Activated naive CD8-positive, alpha-beta T cell treated with anti-CD3 and anti-CD28 coated beads, Interleukin-2, amount 10 ng/mL, durations not matched to agents 7 days and 5 days (primary cell): ENCODE measurements at regions not wholly inside any gene's neighbourhood (a gene's known extent, or its start where the extent isn't known, plus 50 kb on each side); places are given as distances from the start of the nearest gene placed in this dataset.
"Not testable (repeated sequence)": the region's sequence is repeated elsewhere in the genome, so short reads cannot be mapped to it uniquely, and the experiment has no call there.

Experiments
- ATAC-seq: fragments of 150-1000 bp; cut with Tn5 transposase; one replicate; pipeline ENCODE4 v1.10.0; 2021; ENCODE audit warnings: low read depth, moderate library complexity
- POLR2A ChIA-PET: fragments of 350-600 bp; sonication (Branson Sonifier 250); formaldehyde crosslinking; loops from one replicate; lab custom pipeline; 2021; ENCODE audit warnings: antibody characterized with exemption; lab: Charles Lee
- DNase-seq: peaks from one replicate; pipeline ENCODE4 v3.0.0; 2021
- H3K27ac Mint-ChIP-seq: one replicate; pipeline ENCODE4 v1.8.0; 2022; ENCODE audit warnings: mild to moderate bottlenecking, mixed read lengths
- H3K27me3 Mint-ChIP-seq: one replicate; pipeline ENCODE4 v1.8.0; 2022; ENCODE audit warnings: mild to moderate bottlenecking, moderate library complexity, mixed read lengths
- H3K36me3 Mint-ChIP-seq: one replicate; pipeline ENCODE4 v1.8.0; 2021; ENCODE audit warnings: mild to moderate bottlenecking, mixed read lengths
- H3K4me1 Mint-ChIP-seq: one replicate; pipeline ENCODE4 v1.8.0; 2021; ENCODE audit warnings: mixed read lengths
- H3K4me3 Mint-ChIP-seq: one replicate; pipeline ENCODE4 v1.8.0; 2022; ENCODE audit warnings: mild to moderate bottlenecking, moderate library complexity, mixed read lengths
- H3K9me3 Mint-ChIP-seq: one replicate; pipeline ENCODE4 v1.8.0; 2021; ENCODE audit warnings: mixed read lengths

DNA sequence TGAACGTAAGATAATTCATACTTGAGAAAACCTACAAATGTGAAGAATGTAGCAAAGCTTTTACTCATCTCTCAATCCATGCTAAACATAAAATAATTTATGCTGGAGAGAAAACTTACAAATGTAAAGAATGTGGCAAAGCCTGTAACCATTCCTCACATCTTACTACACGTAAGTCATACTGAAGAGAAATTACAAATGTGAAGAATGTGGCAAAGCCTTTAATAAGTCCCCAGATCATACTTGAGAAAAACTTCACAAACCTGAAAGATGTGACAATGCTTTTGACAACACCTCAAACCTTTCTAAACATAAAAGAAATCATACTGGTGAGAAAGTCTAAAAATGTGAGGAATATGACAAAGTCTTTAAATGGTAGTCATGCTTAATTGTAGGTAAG, 89.4 kb downstream of the ZNF675 start:
- Mint-ChIP-seq H3K36me3 (no peaks in the 10 kb centered on the region), H3K4me1 (no peaks in the 10 kb centered on the region), H3K9me3 (peaks cover 17% of the 10 kb centered on the region), H3K4me3 (no peak overlapping the region), H3K27ac (no peak overlapping the region), H3K27me3 (no peaks in the 10 kb centered on the region)
- POLR2A ChIA-PET = no interaction called here
- DNase-seq (no peak), ATAC-seq (no peak)

DNA sequence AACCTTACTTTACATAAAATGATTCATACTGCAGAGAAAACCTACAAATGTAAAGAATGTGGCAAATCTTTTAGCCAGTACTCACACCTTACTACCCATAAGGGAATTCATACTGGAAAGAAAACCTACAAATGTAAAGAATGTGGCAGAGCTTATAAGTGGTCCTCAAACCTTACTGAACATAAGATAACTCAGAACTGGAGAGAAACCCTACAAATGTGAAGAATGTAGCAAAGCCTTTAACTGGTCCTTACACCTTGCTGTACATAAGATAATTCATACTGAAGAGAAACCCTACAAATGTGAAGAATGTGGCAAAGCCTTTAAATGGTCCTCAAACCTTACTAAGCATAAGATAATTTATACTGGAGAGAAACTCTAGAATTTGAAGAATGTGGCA, 90.1 kb downstream of the ZNF675 start:
- Mint-ChIP-seq H3K4me1 (no peaks in the 10 kb centered on the region), H3K27me3 (no peaks in the 10 kb centered on the region), H3K36me3 (no peaks in the 10 kb centered on the region), H3K4me3 (no peak overlapping the region), H3K27ac (no peak overlapping the region), H3K9me3 (peaks cover 20% of the 10 kb centered on the region)
- POLR2A ChIA-PET = no interaction called here
- DNase-seq (no peak), ATAC-seq (no peak)

DNA sequence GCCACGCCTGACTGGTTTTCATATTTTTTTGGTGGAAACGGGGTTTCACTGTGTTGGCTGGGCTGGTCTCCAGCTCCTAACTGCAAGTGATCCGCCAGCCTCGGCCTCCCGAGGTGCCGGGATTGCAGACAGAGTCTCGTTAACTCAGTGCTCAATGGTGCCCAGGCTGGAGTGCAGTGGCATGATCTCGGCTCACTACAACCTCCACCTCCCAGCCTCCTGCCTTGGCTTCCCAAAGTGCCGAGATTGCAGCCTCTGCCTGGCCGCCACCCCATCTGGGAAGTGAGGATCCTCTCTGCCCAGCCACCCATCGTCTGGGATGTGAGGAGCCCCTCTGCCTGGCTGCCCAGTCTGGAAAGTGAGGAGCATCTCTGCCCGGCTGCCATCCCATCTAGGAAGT, 92.7 kb downstream of the ZNF675 start:
- H3K36me3 Mint-ChIP-seq, DNase-seq, H3K27ac Mint-ChIP-seq, H3K4me1 Mint-ChIP-seq, ATAC-seq, H3K4me3 Mint-ChIP-seq, POLR2A ChIA-PET, H3K27me3 Mint-ChIP-seq: not testable (repeated sequence)
- H3K9me3 Mint-ChIP-seq = peaks cover 21% of the 10 kb centered on the region

DNA sequence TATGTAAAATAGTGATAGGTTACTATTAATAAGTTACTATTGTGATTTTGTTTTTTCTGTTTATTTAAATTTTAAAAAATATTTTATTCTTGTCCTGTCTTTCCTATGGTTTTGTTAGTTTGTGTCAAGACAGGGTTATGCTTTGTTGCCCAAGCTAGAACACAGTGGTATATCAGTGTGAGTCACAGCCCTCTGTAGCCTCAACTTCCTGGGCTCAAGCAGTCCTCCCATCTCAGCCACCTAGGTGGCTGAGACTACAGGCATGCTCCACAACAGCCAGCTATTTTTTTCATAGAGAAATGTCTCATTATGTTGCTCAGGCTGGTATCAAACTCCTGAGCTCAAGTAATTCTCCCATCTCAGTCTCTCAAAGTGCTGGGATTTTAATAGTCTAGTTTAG, 99.5 kb downstream of the ZNF675 start:
- ATAC-seq = no peak
- Mint-ChIP-seq H3K4me3 (no peak overlapping the region), H3K4me1 (no peaks in the 10 kb centered on the region), H3K9me3 (peaks cover 14% of the 10 kb centered on the region), H3K27me3 (no peaks in the 10 kb centered on the region), H3K36me3 (no peaks in the 10 kb centered on the region), H3K27ac (no peak overlapping the region)
- POLR2A ChIA-PET = no interaction called here
- DNase-seq = no peak

DNA sequence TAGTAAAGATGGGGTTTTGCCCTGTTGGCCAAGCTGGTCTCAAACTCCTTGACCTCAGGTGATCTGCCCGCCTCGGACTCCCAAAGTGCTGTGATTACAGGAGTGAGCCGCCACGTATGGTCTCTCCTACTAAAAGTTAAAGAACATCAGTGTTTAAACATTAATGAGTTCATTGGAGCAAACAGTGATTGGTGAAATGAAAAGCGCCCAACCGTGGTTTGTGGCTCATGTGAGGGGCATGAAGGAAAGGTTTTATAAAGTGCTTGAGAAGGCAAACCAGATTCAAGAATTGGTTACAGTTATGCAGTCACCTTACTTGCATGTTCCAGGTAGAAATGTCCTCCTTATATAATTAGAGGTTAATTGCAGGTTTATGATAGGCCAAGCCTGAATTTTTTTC, 109.5 kb downstream of the ZNF675 start:
- peaks cover 20% of the 10 kb centered on the region for H3K9me3 Mint-ChIP-seq
- no peak overlapping the region for H3K27ac Mint-ChIP-seq
- H3K4me1 Mint-ChIP-seq = no peaks in the 10 kb centered on the region
- H3K36me3 Mint-ChIP-seq = no peaks in the 10 kb centered on the region
- no peak for DNase-seq
- POLR2A ChIA-PET = no interaction called here
- no peak for ATAC-seq
- no peaks in the 10 kb centered on the region for H3K27me3 Mint-ChIP-seq
- no peak overlapping the region for H3K4me3 Mint-ChIP-seq

DNA sequence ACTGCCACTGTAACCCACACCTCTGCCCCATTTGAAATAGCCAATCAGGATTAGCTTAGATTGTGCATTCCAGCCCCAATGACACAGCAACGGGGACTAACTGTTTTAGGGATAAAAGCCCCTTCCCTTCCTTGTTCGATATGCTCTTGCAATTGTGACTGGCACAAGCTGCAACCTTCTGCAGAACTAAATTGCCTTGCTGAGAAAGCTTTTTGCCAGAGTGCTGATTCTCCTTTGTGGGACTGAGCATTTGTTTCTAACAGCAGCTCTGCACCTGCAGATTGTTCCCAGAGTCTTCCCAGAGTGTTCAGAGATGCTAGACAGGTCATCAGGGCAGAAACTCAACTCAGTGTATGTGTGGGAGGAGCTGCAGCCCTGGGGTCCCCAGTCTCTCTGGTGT, 115.8 kb downstream of the ZNF675 start:
- no peaks in the 10 kb centered on the region for H3K4me1 Mint-ChIP-seq
- H3K4me3 Mint-ChIP-seq = no peak overlapping the region
- POLR2A ChIA-PET = no interaction called here
- no peak for ATAC-seq
- peaks cover 29% of the 10 kb centered on the region for H3K9me3 Mint-ChIP-seq
- H3K36me3 Mint-ChIP-seq = no peaks in the 10 kb centered on the region
- DNase-seq = no peak
- no peaks in the 10 kb centered on the region for H3K27me3 Mint-ChIP-seq
- H3K27ac Mint-ChIP-seq = no peak overlapping the region

DNA sequence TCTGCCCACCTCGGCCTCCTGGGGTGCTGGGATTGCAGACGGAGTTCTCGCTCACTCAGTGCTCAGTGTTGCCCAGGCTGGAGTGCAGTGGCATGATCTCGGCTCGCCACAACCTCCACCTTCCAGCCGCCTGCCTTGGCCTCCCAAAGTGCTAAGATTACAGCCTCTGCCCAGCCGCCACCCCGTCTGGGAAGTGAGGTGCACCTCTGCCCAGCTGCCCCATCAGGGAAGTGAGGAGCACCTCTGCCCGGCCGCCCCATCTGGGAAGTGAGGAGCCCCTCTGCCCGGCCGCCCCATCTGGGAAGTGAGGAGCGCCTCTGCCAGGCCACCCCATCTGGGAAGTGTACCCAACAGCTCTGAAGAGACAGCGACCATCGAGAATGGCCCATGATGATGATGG, 118.9 kb downstream of the ZNF675 start:
- H3K27me3 Mint-ChIP-seq, H3K4me1 Mint-ChIP-seq, H3K36me3 Mint-ChIP-seq, H3K27ac Mint-ChIP-seq, H3K4me3 Mint-ChIP-seq, POLR2A ChIA-PET, ATAC-seq, DNase-seq: not testable (repeated sequence)
- peaks cover 34% of the 10 kb centered on the region for H3K9me3 Mint-ChIP-seq

DNA sequence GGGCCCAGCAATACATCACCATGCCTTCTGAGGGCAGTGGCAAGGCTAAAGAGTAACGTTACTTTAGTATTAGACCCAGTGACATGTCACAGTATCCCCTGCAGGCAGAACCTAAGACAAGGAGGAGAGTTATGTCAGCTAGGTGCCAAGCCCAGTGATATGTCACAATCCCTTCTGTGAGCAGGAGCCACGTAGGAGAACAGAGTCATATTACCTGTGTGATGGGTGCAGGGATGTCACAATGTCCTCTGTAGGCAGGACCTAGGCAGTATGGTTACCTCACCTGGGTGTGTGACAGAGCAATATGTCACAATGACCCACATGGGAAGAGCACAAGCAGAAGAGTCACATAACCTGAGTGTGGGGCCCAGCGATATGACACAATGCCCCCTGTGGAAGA, 121.8 kb downstream of the ZNF675 start:
- ATAC-seq (no peak), DNase-seq (no peak)
- no peaks in the 10 kb centered on the region for H3K27me3 Mint-ChIP-seq
- no peak overlapping the region for H3K27ac Mint-ChIP-seq
- no peaks in the 10 kb centered on the region for H3K4me1 Mint-ChIP-seq
- no peaks in the 10 kb centered on the region for H3K36me3 Mint-ChIP-seq
- no peak overlapping the region for H3K4me3 Mint-ChIP-seq
- H3K9me3 Mint-ChIP-seq = peaks cover 25% of the 10 kb centered on the region
- POLR2A ChIA-PET = no interaction called here

DNA sequence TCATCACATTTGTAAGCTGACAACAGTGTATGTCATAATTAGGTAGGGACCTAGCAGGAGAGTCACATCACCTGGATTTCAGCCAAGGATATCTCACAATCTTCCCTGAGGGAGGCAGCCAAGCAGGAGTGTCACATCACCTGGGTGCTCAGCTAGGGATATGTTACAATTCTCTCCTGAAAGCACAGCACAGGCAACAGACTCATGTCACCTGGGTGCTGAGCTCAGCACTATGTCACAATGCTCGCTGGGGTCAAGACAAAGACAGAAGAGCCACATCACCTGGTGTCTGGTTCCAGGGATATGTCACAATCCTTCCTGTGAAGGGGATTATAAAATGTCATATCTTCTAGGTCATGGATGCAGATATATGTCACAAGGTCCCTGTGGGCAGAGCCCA, 123.7 kb downstream of the ZNF675 start:
- DNase-seq (no peak), ATAC-seq (no peak)
- Mint-ChIP-seq H3K4me3 (no peak overlapping the region), H3K27me3 (no peaks in the 10 kb centered on the region), H3K9me3 (peaks cover 34% of the 10 kb centered on the region), H3K4me1 (no peaks in the 10 kb centered on the region), H3K27ac (no peak overlapping the region), H3K36me3 (no peaks in the 10 kb centered on the region)
- POLR2A ChIA-PET = no interaction called here

DNA sequence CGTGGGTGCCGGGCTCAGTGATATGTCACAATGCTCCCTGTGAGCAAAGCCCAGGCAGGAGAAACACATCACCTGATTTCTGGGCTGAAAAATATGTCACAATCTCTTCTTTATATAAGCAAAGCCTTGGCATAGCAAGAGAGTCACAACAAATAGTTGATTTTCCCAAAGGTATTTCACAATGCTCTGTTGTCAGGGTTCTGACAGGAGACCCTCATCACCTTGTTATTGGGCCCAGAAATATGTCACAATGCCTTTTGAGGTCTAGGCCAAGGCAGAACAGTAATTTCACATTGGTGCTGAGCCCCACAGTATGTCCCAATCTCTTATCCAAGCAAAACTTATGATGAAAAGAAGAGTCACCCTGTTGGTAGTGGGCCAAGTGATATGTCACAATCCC, 125.7 kb downstream of the ZNF675 start:
- POLR2A ChIA-PET = no interaction called here
- Mint-ChIP-seq H3K4me3 (no peak overlapping the region), H3K36me3 (no peaks in the 10 kb centered on the region)

DNA sequence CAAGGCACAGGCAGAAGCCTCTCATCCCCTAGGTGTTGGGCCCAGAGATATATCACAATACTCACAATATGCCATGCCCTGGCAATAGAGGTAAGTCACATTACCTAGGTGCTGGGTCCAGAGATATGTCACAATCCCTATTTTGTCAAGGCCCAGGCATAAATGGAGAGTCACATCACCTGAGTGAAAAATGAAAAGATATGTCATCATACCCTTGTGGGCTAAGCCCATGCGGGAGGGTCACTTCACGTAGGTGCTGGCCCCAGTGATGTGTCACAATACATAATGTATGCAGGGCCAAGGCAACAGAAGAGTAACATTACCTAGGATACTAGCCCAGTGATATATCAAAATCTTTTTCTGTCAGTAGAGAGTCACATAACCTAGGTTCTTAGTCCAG, 127.0 kb downstream of the ZNF675 start:
- Mint-ChIP-seq H3K36me3 (no peaks in the 10 kb centered on the region), H3K4me1 (no peaks in the 10 kb centered on the region), H3K27me3 (no peaks in the 10 kb centered on the region), H3K9me3 (peaks cover 25% of the 10 kb centered on the region), H3K27ac (no peak overlapping the region), H3K4me3 (no peak overlapping the region)
- no peak for ATAC-seq
- POLR2A ChIA-PET = no interaction called here
- no peak for DNase-seq

More for the DNA sequence above, 125.7 kb downstream of the ZNF675 start:
- Mint-ChIP-seq H3K27me3 (no peaks in the 10 kb centered on the region), H3K27ac (no peak overlapping the region), H3K4me1 (no peaks in the 10 kb centered on the region), H3K9me3 (peaks cover 33% of the 10 kb centered on the region)
- no peak for DNase-seq
- ATAC-seq = no peak

DNA sequence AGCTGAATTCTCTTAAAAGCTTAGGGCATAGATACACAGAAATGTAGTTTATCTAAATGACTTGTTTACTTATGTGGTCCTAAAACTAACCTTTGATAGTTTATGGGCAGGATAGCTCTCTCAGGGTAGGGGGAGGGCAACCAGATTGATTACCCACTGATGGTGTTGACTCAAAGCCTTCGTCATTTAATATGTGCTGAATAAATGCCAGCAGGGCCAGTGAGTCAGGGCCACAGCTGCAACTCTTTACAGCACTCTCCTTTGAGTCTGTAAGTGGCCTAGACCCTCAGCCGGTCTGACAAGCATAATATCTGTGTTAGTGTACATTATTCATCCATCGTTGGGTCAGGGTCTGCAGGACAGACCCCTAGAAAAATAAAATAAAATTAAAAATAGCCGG, 128.5 kb downstream of the ZNF675 start:
- POLR2A ChIA-PET = no interaction called here
- DNase-seq (no peak), ATAC-seq (no peak)
- no peaks in the 10 kb centered on the region for H3K36me3 Mint-ChIP-seq
- no peak overlapping the region for H3K4me3 Mint-ChIP-seq
- no peaks in the 10 kb centered on the region for H3K27me3 Mint-ChIP-seq
- peaks cover 20% of the 10 kb centered on the region for H3K9me3 Mint-ChIP-seq
- H3K4me1 Mint-ChIP-seq = no peaks in the 10 kb centered on the region
- no peak overlapping the region for H3K27ac Mint-ChIP-seq

DNA sequence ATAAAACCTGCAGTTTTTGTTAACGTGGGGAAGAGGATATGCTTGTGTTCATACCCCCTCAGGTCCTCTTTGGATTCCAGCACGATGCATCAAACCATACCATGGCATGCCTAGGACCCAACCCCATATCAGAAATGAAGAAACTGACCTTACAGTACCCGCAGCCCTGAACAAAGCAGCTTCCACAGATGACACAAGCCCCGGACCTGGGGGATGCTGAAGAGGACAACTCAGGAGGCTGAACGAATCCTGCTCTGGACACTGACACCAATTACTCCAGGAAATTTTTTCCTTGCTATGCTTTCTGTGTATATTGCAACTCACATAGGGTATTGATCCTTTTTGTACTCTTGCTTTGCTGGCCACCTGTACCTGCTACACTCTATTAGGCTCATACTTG, 129.6 kb downstream of the ZNF675 start:
- POLR2A ChIA-PET = no interaction called here
- ATAC-seq (no peak), DNase-seq (no peak)
- H3K27me3 Mint-ChIP-seq = no peaks in the 10 kb centered on the region
- no peaks in the 10 kb centered on the region for H3K4me1 Mint-ChIP-seq
- H3K9me3 Mint-ChIP-seq = peaks cover 16% of the 10 kb centered on the region
- no peaks in the 10 kb centered on the region for H3K36me3 Mint-ChIP-seq
- no peak overlapping the region for H3K27ac Mint-ChIP-seq
- H3K4me3 Mint-ChIP-seq = no peak overlapping the region

DNA sequence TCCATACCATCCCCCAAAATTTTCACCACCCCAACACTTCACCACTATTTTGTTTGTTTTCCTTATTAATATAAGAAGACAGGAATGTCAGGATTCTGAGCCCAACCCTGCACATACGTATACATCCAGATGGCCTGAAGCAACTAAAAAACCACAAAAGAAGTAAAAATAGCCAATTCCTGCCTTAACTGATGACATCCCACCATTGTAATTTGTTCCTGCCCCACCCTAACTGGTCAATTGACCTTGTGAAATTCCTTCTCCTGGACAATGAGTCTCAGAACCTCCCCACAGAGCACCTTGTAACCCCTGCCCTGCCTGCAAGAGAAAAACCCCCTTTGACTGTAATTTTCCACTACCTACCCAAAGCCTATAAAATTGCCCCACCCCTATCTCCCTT, 132.5 kb downstream of the ZNF675 start:
- H3K4me1 Mint-ChIP-seq = no peaks in the 10 kb centered on the region
- H3K27ac Mint-ChIP-seq = no peak overlapping the region
- POLR2A ChIA-PET = no interaction called here
- H3K27me3 Mint-ChIP-seq = no peaks in the 10 kb centered on the region
- no peaks in the 10 kb centered on the region for H3K36me3 Mint-ChIP-seq
- no peak for DNase-seq
- no peak overlapping the region for H3K4me3 Mint-ChIP-seq
- H3K9me3 Mint-ChIP-seq = peaks cover 20% of the 10 kb centered on the region
- no peak for ATAC-seq

DNA sequence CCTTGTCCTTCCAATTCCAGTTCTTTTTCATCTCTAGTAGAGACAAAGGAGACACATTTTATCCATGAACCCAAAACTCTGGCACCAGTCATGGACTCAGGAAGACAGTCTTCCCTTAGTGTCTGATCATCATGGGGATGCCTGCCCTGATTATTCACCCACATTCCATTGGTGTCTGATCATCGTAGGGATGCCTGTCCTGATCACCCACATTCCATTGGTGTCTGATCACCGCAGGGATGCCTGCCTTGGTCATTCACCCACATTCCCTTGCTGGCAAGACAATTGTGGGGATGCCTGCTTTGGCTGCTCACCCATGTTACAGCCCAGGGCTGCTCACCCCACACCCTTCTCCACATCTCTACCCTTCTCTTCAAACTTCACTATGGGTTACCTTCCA, 136.9 kb downstream of the ZNF675 start:
- POLR2A ChIA-PET, H3K36me3 Mint-ChIP-seq, ATAC-seq: not testable (repeated sequence)

More for the DNA sequence above, 136.9 kb downstream of the ZNF675 start:
- not testable (repeated sequence) for H3K27me3 Mint-ChIP-seq, H3K27ac Mint-ChIP-seq, H3K4me3 Mint-ChIP-seq, H3K4me1 Mint-ChIP-seq, DNase-seq
- peaks cover 21% of the 10 kb centered on the region for H3K9me3 Mint-ChIP-seq
